ENCODE measurements at regions not wholly inside any gene's neighbourhood (a gene's known extent, or its start where the extent isn't known, plus 50 kb on each side); places are given as distances from the start of the nearest gene placed in this dataset.

DNA sequence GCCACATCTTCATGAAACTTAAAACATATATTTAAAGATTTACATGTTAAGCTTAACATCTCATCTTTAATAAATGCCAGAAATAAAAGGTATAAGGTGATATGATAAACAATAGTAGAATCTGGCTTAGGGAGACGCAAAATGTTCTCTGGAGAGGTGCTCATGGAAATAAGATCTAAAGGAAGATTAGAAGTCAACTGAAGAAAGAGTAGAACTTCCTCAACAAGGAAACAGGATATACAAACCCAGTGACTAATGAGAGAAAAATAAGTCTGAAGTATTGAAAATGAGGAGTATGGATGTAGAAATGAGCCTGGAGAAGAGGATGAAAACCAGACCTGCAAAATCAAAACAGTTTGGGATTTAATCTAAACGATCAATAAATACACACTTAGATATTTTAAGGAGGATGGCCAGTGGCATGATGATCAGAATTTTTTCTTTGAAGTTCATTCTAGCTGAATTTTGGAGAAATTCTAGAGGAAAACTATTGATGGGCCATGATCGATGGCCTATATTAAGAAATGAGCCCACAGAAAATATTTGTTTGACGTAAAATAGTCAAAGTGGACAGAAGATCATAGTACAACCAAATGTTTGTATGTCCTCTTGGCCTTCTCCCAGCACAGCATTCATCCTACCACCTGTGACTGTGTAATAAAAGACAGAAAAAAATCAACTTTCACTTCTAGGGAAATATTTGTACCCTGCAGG, 387.9 kb upstream of the PTBP2 start:
- H3K27ac Mint-ChIP-seq: no peak overlapping the region
- H3K4me1 Mint-ChIP-seq (ENCODE audit: low read depth): no peaks in the 10 kb centered on the region
- H3K27me3 Mint-ChIP-seq (ENCODE audit: low read depth): no peaks in the 10 kb centered on the region
- DNase-seq (ENCODE audit: low spot score): no peak
- no peaks in the 10 kb centered on the region for H3K9me3 Mint-ChIP-seq
- no peaks in the 10 kb centered on the region for H3K36me3 Mint-ChIP-seq (ENCODE audit: low read depth)
- H3K4me3 Mint-ChIP-seq: no peak overlapping the region

GRCh38 chr1:96334236-96334557, 387.4 kb upstream of the PTBP2 start:
- no peak overlapping the region for H3K27ac Mint-ChIP-seq

GRCh38 chr1:96338622-96339021, 383.0 kb upstream of the PTBP2 start:
- H3K4me1 Mint-ChIP-seq (ENCODE audit: low read depth): no peaks in the 10 kb centered on the region
- H3K27ac Mint-ChIP-seq: no peak overlapping the region
- H3K36me3 Mint-ChIP-seq (ENCODE audit: low read depth): no peaks in the 10 kb centered on the region
- H3K27me3 Mint-ChIP-seq (ENCODE audit: low read depth): no peaks in the 10 kb centered on the region
- H3K4me3 Mint-ChIP-seq: no peak overlapping the region
- H3K9me3 Mint-ChIP-seq: no peaks in the 10 kb centered on the region
- no peak for DNase-seq (ENCODE audit: low spot score)

More at GRCh38 chr1:96334236-96334557, 387.4 kb upstream of the PTBP2 start:
- Mint-ChIP-seq H3K4me1 (ENCODE audit: low read depth) (no peaks in the 10 kb centered on the region), H3K4me3 (no peak overlapping the region), H3K36me3 (ENCODE audit: low read depth) (no peaks in the 10 kb centered on the region), H3K27me3 (ENCODE audit: low read depth) (no peaks in the 10 kb centered on the region), H3K9me3 (no peaks in the 10 kb centered on the region)
- no peak for DNase-seq (ENCODE audit: low spot score)

DNA sequence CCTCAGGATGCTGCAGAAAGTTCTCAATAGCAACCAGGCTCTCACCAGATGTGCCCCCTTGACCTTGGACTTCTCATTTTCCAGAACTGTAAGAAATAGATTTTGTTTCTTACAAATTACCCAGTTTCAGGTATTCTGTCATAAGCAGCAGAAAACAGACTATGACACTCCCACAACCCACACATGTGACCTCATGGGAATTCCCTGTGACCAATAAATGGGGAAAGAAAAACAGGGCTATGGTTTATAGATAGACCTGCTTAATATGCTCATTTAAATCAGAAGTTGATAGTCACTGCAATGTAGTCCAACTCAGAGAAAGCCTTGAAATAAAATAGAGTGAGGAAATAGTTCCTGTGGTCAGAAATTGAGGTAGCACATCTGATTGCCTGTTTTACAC, 380.9 kb upstream of the PTBP2 start:
- no peaks in the 10 kb centered on the region for H3K27me3 Mint-ChIP-seq (ENCODE audit: low read depth)
- peaks cover 5% of the 10 kb centered on the region for H3K9me3 Mint-ChIP-seq
- H3K4me3 Mint-ChIP-seq: no peak overlapping the region
- no peaks in the 10 kb centered on the region for H3K36me3 Mint-ChIP-seq (ENCODE audit: low read depth)
- peak; percentile 26 for DNase-seq (ENCODE audit: low spot score)
- H3K4me1 Mint-ChIP-seq (ENCODE audit: low read depth): no peaks in the 10 kb centered on the region
- H3K27ac Mint-ChIP-seq: no peak overlapping the region

DNA sequence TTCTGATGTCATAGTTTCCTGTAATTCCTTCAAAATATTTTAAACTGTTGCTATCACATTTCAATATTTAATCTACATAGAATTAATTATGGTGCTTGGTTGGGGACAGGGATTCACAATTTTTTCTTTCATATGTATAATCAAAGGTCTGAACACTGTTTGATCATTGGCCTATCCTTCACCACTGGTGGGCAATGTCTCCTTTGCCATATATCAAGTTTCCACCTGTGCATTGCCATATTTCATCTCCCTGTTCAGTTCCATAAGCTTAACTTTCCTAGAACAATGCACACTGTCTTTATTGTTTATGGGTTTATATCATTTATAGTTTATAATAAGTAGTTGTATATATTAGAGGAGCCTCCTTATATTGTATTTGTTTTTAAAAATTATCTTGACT, 374.9 kb upstream of the PTBP2 start:
- Mint-ChIP-seq H3K27ac (no peak overlapping the region), H3K36me3 (ENCODE audit: low read depth) (no peaks in the 10 kb centered on the region), H3K4me1 (ENCODE audit: low read depth) (no peaks in the 10 kb centered on the region), H3K4me3 (no peak overlapping the region), H3K9me3 (peaks cover 5% of the 10 kb centered on the region), H3K27me3 (ENCODE audit: low read depth) (no peaks in the 10 kb centered on the region)
- DNase-seq (ENCODE audit: low spot score): no peak

GRCh38 chr1:96349896-96350295, 371.7 kb upstream of the PTBP2 start:
- no peaks in the 10 kb centered on the region for H3K9me3 Mint-ChIP-seq
- no peaks in the 10 kb centered on the region for H3K27me3 Mint-ChIP-seq (ENCODE audit: low read depth)
- H3K4me1 Mint-ChIP-seq (ENCODE audit: low read depth): no peaks in the 10 kb centered on the region
- no peak for DNase-seq (ENCODE audit: low spot score)
- no peak overlapping the region for H3K27ac Mint-ChIP-seq
- no peaks in the 10 kb centered on the region for H3K36me3 Mint-ChIP-seq (ENCODE audit: low read depth)
- H3K4me3 Mint-ChIP-seq: no peak overlapping the region

GRCh38 chr1:96352733-96353132, 368.9 kb upstream of the PTBP2 start:
- no peaks in the 10 kb centered on the region for H3K36me3 Mint-ChIP-seq (ENCODE audit: low read depth)
- DNase-seq (ENCODE audit: low spot score): no peak
- H3K4me1 Mint-ChIP-seq (ENCODE audit: low read depth): no peaks in the 10 kb centered on the region
- no peaks in the 10 kb centered on the region for H3K9me3 Mint-ChIP-seq
- no peak overlapping the region for H3K27ac Mint-ChIP-seq
- H3K27me3 Mint-ChIP-seq (ENCODE audit: low read depth): no peaks in the 10 kb centered on the region
- no peak overlapping the region for H3K4me3 Mint-ChIP-seq

DNA sequence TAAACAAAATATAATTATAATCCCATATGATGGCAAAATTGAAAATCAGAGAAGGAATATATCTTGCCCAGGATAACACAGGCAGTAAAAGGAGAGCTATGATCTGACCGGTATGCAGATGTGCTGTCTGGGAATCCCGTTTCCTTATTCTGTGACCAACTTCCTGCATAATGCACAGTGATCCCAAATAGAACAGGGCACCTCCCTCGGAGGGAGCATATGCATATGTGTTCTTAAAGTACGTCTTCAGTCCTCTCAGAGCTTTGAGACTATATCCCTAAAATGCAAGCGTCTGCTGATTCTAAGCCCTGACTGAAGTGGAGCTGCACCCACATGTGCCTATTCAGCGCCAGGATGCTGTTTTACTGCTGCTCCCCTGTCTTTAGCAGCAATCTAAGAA, 366.1 kb upstream of the PTBP2 start:
- DNase-seq (ENCODE audit: low spot score): no peak
- Mint-ChIP-seq H3K9me3 (no peaks in the 10 kb centered on the region), H3K36me3 (ENCODE audit: low read depth) (no peaks in the 10 kb centered on the region), H3K27ac (no peak overlapping the region), H3K4me1 (ENCODE audit: low read depth) (no peaks in the 10 kb centered on the region), H3K27me3 (ENCODE audit: low read depth) (no peaks in the 10 kb centered on the region), H3K4me3 (no peak overlapping the region)

DNA sequence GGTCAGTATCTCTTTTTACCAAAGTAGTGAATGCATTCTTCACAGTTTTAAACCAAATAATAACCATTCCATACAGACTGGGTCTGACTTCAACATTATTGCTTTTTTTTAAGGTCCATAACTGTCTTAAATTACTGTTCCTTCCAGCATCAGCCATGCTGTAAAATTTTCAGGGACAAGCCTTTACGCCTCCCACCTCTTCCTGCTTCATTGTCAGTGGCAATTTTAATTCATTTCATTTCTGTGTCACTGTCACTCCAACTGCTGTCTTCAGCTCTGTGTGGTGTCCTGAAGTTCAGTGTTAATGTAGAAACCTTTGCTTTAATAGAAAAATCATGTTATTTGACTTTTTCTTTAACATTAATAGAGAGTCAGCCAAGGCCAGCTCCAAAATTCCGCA, 365.6 kb upstream of the PTBP2 start:
- Mint-ChIP-seq H3K36me3 (ENCODE audit: low read depth) (no peaks in the 10 kb centered on the region), H3K27ac (no peak overlapping the region), H3K27me3 (ENCODE audit: low read depth) (no peaks in the 10 kb centered on the region), H3K4me3 (no peak overlapping the region), H3K4me1 (ENCODE audit: low read depth) (no peaks in the 10 kb centered on the region), H3K9me3 (no peaks in the 10 kb centered on the region)
- no peak for DNase-seq (ENCODE audit: low spot score)

DNA sequence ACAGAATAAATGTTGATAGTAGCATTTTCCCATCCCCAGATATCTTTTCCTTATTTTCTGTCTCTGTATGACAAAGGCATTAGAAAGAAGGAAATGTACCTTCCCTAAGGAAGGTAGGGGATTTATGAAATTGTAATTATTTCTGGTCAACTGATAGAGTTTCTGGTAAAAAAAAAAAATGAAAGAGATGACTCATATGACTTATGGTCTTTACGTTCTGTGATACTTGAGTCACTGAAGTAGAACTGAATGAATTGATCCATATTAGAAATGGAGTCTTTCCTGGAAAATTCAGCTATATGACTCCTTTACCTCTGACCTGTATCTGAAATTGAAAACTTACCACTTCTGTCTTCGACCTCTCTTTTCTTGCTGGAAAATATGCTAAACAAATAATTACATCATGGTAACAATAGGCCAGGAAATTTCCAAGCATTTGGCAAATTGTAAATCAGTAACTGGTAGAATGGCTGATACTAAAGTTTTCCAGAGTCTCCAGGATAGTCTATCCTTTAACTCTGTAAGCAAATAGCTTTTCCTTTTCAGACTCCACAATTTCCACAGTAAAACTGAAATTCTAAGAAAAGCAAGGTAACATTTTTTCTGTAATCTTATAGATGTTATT, 364.3 kb upstream of the PTBP2 start:
- Mint-ChIP-seq H3K4me1 (ENCODE audit: low read depth) (peaks cover 2% of the 10 kb centered on the region), H3K36me3 (ENCODE audit: low read depth) (no peaks in the 10 kb centered on the region), H3K9me3 (no peaks in the 10 kb centered on the region), H3K27ac (no peak overlapping the region), H3K4me3 (no peak overlapping the region), H3K27me3 (ENCODE audit: low read depth) (no peaks in the 10 kb centered on the region)
- no peak for DNase-seq (ENCODE audit: low spot score)

DNA sequence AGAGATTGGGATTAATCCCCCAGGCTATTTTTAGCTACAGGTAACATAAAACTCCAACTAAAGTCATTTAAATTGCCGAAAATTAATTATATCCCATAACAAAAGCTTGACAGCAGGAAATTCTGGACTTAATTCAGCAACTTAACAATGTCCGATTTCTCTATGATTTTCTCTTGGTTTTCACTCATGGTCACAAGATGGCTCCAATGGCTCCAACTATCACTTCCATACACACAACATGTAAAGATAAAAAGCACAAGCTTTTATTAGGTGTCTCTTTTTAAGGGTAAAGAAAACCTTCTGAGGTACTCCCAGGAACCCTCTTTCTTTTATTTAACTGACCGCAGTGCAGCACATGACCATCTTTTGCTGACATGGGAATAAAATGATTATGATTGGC, 363.5 kb upstream of the PTBP2 start:
- Mint-ChIP-seq H3K27ac (no peak overlapping the region), H3K36me3 (ENCODE audit: low read depth) (no peaks in the 10 kb centered on the region), H3K4me1 (ENCODE audit: low read depth) (peaks cover 8% of the 10 kb centered on the region), H3K9me3 (no peaks in the 10 kb centered on the region), H3K4me3 (no peak overlapping the region), H3K27me3 (ENCODE audit: low read depth) (no peaks in the 10 kb centered on the region)
- no peak for DNase-seq (ENCODE audit: low spot score)

GRCh38 chr1:96360036-96360795, 361.4 kb upstream of the PTBP2 start:
- Mint-ChIP-seq H3K36me3 (ENCODE audit: low read depth) (no peaks in the 10 kb centered on the region), H3K27ac (no peak overlapping the region), H3K4me1 (ENCODE audit: low read depth) (peaks cover 11% of the 10 kb centered on the region), H3K4me3 (no peak overlapping the region), H3K9me3 (no peaks in the 10 kb centered on the region), H3K27me3 (ENCODE audit: low read depth) (no peaks in the 10 kb centered on the region)
- no peak for DNase-seq (ENCODE audit: low spot score)

DNA sequence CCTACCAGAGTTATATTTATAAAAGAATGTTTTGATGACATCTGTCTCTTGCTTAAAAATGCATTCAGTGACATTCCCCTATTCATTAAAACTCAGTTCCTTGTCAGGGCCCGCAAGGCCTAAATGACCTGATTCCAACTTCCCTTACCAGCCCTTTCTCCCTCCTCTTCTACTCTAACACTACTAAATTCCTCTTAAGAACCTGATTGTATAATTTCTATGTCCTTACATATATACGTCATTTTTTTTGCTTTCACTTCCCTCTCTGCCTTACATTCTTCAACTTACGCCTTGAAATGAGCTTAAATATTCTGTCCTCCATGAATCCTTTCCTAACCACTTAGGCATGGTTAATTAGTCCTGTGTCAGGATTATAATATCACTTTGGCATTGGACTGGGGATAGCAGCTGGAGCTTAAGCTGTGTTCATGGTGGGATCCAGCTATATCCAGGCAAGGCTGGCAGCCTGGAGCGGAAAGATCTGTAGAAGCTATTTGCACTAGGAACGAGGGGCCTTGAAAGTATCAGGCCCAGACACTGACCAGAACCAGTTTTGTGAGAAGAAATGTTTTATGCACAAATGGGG, 360.2 kb upstream of the PTBP2 start:
- no peak for DNase-seq (ENCODE audit: low spot score)
- no peak overlapping the region for H3K27ac Mint-ChIP-seq
- no peaks in the 10 kb centered on the region for H3K36me3 Mint-ChIP-seq (ENCODE audit: low read depth)
- H3K4me1 Mint-ChIP-seq (ENCODE audit: low read depth): peaks cover 11% of the 10 kb centered on the region
- no peak overlapping the region for H3K4me3 Mint-ChIP-seq
- H3K9me3 Mint-ChIP-seq: no peaks in the 10 kb centered on the region
- no peaks in the 10 kb centered on the region for H3K27me3 Mint-ChIP-seq (ENCODE audit: low read depth)

DNA sequence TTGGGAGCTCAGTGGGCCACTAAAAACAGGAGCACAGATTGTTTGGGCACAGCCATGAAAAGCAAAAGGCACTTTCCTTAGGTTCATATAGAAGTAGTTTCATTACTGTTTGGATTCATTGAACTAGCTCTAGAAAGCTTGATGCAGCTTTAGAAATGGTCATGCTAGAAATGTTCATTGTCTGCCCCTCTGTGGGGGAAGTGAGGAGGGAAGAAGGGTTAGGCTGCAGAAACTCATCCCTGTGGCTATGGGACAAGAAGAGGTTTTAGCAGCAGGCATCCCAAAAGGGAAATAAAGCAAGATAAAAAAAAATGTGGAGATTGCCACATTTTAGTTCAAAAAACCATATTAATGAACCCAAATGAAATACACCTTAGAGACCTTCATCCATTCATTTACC, 359.6 kb upstream of the PTBP2 start:
- peaks cover 11% of the 10 kb centered on the region for H3K4me1 Mint-ChIP-seq (ENCODE audit: low read depth)
- no peak overlapping the region for H3K27ac Mint-ChIP-seq
- DNase-seq (ENCODE audit: low spot score): no peak

More for the DNA sequence above, 359.6 kb upstream of the PTBP2 start:
- no peaks in the 10 kb centered on the region for H3K9me3 Mint-ChIP-seq
- no peak overlapping the region for H3K4me3 Mint-ChIP-seq
- no peaks in the 10 kb centered on the region for H3K36me3 Mint-ChIP-seq (ENCODE audit: low read depth)
- H3K27me3 Mint-ChIP-seq (ENCODE audit: low read depth): no peaks in the 10 kb centered on the region
